HEK293T (cell line): ENCODE measurements at regions not wholly inside any gene's neighbourhood (a gene's known extent, or its start where the extent isn't known, plus 50 kb on each side); places are given as distances from the start of the nearest gene placed in this dataset.

ENCODE experiments used
- CTBP1 ChIP-seq: fragments of 450-650 bp; IDR thresholded peaks from 2 replicates; pipeline ENCODE4 v1.6.1; 2016; ENCODE audit warnings: borderline replicate concordance
- FOXM1 ChIP-seq: fragments of 450-650 bp; IDR thresholded peaks from 2 replicates; pipeline ENCODE4 v1.6.1; 2017; ENCODE audit warnings: mild to moderate bottlenecking, borderline replicate concordance
- HDGF ChIP-seq: fragments of 450-650 bp; IDR thresholded peaks from 2 replicates; pipeline ENCODE4 v1.6.1; 2017; ENCODE audit warnings: antibody characterized with exemption, borderline replicate concordance
- NFRKB ChIP-seq: fragments of 450-650 bp; IDR thresholded peaks from 2 replicates; pipeline ENCODE4 v1.6.1; 2016; ENCODE audit warnings: mild to moderate bottlenecking, moderate library complexity

DNA sequence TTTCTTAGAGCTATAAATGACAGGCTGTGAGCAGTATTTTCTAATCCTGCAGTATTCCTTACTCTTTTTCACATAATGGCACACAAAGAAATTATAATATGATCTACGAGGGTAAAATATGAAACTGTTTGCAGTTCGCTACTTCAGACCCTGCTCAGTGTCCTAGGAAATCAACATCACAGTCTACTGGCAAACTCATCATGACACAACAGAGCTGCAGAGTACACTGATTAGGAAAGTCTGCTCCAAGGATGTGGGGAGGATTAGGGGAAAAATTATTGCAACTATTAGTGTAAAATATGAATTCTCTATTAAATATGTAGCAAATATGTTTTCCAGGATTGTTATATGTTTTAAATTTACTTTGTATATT is 149.2 kb upstream of the REG3G start:
- TF ChIP-seq FOXM1 (no peak), NFRKB (no peak), CTBP1 (no peak), HDGF (no peak)
